IMR-90 (cell line): ENCODE measurements at regions not wholly inside any gene's neighbourhood (a gene's known extent, or its start where the extent isn't known, plus 50 kb on each side); places are given as distances from the start of the nearest gene placed in this dataset.

Source experiments
- POLR2A ChIP-seq: IDR thresholded peaks from 2 replicates; pipeline ENCODE4 v1.6.1; 2012; ENCODE audit warnings: mild to moderate bottlenecking, low read depth, low read length
- TF ChIP-seq, protein P1 (sequence below): conservative IDR thresholded peaks from 2 replicates; pipeline ENCODE4 v1.5.1; 2012; ENCODE audit warnings: mild to moderate bottlenecking, low read depth, low read length, improper control_type of control experiment

DNA sequence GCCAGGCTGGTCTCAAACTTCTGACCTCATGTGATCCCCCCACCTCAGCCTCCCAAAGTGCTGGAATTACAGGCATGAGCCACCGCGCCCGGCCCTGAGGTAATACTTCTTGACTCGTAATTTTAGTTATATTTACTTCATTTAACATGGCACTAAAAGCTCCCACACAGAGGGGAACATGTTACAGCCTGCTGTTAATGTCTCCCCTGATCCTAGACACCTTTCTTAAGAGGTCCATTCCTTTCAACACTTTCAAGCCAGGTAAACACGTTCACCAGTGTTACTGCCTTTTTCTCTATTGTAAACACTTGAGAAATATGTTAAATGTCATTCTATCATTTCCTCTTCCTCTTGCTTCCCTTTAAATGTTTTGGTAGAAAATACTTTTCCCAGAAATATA, 161.4 kb downstream of the METTL4 start:
- TF ChIP-seq, protein P1, sequence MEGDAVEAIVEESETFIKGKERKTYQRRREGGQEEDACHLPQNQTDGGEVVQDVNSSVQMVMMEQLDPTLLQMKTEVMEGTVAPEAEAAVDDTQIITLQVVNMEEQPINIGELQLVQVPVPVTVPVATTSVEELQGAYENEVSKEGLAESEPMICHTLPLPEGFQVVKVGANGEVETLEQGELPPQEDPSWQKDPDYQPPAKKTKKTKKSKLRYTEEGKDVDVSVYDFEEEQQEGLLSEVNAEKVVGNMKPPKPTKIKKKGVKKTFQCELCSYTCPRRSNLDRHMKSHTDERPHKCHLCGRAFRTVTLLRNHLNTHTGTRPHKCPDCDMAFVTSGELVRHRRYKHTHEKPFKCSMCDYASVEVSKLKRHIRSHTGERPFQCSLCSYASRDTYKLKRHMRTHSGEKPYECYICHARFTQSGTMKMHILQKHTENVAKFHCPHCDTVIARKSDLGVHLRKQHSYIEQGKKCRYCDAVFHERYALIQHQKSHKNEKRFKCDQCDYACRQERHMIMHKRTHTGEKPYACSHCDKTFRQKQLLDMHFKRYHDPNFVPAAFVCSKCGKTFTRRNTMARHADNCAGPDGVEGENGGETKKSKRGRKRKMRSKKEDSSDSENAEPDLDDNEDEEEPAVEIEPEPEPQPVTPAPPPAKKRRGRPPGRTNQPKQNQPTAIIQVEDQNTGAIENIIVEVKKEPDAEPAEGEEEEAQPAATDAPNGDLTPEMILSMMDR: no peak
- no peak for TF ChIP-seq POLR2A
